Right atrium auricular region (tissue), 2 donors: ENCODE measurements at regions not wholly inside any gene's neighbourhood (a gene's known extent, or its start where the extent isn't known, plus 50 kb on each side); places are given as distances from the start of the nearest gene placed in this dataset.
"Not testable (repeated sequence)": the region's sequence is repeated elsewhere in the genome, so short reads cannot be mapped to it uniquely, and the experiment has no call there.

Experiments used
- DNase-seq: peaks from one replicate; pipeline ENCODE4 v3.0.0-alpha.2; 2019; ENCODE audit warnings: low spot score
- H3K27ac ChIP-seq, 2 donors: fragments of 200-600 bp; sonication (generic); 1 replicate in 1 of 2; 2 replicates in 1 of 2; pipeline ENCODE4 v1.5.1; 2016 to 2019
- H3K27me3 ChIP-seq, 2 donors: fragments of 200-600 bp; sonication (generic); one replicate each; pipeline versions ENCODE4 v1.5.1 to v1.6.0; 2017 to 2019
- H3K36me3 ChIP-seq: fragments of 200-600 bp; sonication (generic); one replicate; pipeline ENCODE4 v1.5.1; 2016
- H3K4me1 ChIP-seq, 2 donors: fragments of 200-600 bp; sonication (generic); one replicate each; pipeline versions ENCODE4 v1.5.1 to v1.6.0; 2017 to 2019
- H3K4me3 ChIP-seq, 2 donors: fragments of 200-600 bp; sonication (generic); 1 replicate in 1 of 2; 2 replicates in 1 of 2; pipeline ENCODE4 v1.5.1; 2017 to 2019; ENCODE audit warnings: mild to moderate bottlenecking in 1 of 2, moderate library complexity in 1 of 2
- H3K9me3 ChIP-seq, 2 donors: fragments of 200-600 bp; sonication (generic); one replicate each; pipeline ENCODE4 v1.5.1; 2019
- TF ChIP-seq, protein P1 (sequence below), 2 donors: fragments of 200-600 bp; sonication (generic); IDR thresholded peaks; one replicate each; pipeline ENCODE4 v1.5.1; 2019; ENCODE audit warnings: antibody characterized with exemption in 2 of 2

DNA sequence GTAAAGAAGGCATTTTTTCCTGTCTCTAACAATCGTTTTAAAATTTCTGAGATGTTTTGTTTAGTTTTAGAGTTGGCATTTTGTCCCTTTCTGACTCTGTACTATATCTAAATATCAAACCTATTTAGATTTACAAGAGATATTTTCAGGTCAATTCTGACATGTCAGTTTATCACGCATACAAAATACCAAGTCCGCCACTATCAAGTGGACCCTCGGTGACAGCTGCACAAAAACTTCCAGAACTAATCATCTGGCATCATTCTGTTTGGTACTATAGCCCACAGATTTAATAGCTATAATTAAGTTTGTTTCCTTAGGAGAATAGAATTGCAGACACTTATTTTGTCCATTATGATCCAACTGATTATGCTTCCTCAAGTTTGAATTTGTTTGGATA, 1278.2 kb downstream of the CDH12 start:
- no peaks in the 10 kb centered on the region for H3K9me3 ChIP-seq
- no peaks in the 10 kb centered on the region for H3K27me3 ChIP-seq
- no peak overlapping the region for H3K27ac ChIP-seq
- H3K4me3 ChIP-seq = no peak overlapping the region
- H3K4me1 ChIP-seq = no peaks in the 10 kb centered on the region
- no peaks in the 10 kb centered on the region for H3K36me3 ChIP-seq
- DNase-seq = no peak
- TF ChIP-seq, protein P1, sequence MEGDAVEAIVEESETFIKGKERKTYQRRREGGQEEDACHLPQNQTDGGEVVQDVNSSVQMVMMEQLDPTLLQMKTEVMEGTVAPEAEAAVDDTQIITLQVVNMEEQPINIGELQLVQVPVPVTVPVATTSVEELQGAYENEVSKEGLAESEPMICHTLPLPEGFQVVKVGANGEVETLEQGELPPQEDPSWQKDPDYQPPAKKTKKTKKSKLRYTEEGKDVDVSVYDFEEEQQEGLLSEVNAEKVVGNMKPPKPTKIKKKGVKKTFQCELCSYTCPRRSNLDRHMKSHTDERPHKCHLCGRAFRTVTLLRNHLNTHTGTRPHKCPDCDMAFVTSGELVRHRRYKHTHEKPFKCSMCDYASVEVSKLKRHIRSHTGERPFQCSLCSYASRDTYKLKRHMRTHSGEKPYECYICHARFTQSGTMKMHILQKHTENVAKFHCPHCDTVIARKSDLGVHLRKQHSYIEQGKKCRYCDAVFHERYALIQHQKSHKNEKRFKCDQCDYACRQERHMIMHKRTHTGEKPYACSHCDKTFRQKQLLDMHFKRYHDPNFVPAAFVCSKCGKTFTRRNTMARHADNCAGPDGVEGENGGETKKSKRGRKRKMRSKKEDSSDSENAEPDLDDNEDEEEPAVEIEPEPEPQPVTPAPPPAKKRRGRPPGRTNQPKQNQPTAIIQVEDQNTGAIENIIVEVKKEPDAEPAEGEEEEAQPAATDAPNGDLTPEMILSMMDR (IDR thresholded peaks at IDR 0.05) = no peak

DNA sequence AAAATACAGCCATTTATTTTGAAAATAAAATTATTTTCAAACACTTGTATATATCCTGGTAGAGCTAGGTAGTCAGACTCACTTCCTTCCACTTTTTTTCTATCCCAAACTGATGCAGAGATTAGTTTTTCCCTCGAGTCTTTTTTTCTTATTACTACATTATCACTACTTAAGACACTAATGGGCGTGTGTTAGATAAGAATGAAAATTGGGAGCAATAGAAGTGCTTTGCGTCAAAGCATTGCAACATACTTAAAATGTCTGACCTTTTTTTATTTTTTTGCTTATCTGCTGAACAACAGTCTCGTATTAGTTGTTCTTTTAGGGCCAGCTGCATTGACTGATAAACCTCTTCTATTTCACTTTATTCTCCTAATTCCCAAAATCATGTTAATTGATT, 1278.7 kb downstream of the CDH12 start:
- Histone ChIP-seq H3K4me3 (no peak overlapping the region), H3K27ac (no peak overlapping the region)
- TF ChIP-seq, protein P1 (IDR thresholded peaks at IDR 0.05) = no peak

DNA sequence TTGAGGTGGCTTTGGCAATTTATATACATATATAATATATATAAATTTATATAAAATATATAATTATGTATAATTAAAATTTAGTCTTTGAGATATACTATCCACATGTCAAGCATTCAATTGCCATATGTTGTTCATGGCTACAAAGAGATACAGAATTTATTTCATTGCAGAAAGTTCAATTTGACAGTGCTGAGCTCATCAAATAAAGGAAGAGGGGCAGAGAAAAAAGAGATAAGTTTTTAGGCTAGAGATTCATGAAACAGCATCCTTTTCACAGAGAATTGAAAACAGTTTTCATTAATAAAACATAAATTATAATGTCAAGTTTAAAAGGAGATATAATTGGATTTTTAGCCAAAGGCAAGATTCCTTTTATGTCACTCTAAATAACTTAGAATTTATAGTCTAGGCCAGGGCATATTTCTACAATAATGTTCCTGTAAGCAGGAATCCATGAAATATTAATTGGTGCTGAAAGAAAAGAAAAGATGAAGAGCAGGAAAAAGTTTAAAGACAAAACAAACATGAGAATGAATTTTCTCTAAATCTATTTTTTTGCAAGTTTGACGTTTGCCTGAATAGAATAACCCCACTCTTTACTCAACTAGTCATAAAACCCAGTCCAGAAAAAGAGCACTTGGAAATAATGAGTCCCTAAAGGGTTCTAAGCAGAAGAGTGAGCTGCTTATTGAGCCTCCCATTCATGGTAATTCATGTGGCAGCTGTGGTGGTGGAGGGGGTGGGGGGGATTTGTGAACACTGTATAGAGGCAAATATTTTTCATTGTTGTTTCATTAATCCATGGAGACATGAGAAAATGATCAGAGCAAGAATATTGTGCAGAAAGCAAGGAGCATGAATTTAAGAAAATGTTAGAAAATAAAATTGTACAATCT, 1279.5 kb downstream of the CDH12 start:
- Histone ChIP-seq H3K36me3 (no peaks in the 10 kb centered on the region), H3K4me1 (no peaks in the 10 kb centered on the region), H3K9me3 (no peaks in the 10 kb centered on the region), H3K27me3 (no peaks in the 10 kb centered on the region), H3K27ac (no peak overlapping the region), H3K4me3 (no peak overlapping the region)
- DNase-seq = no peak
- TF ChIP-seq, protein P1 (IDR thresholded peaks at IDR 0.05) = no peak

More for the DNA sequence above, 1278.7 kb downstream of the CDH12 start:
- no peaks in the 10 kb centered on the region for H3K4me1 ChIP-seq
- no peaks in the 10 kb centered on the region for H3K27me3 ChIP-seq
- no peak for DNase-seq
- H3K36me3 ChIP-seq = no peaks in the 10 kb centered on the region
- H3K9me3 ChIP-seq = no peaks in the 10 kb centered on the region

DNA sequence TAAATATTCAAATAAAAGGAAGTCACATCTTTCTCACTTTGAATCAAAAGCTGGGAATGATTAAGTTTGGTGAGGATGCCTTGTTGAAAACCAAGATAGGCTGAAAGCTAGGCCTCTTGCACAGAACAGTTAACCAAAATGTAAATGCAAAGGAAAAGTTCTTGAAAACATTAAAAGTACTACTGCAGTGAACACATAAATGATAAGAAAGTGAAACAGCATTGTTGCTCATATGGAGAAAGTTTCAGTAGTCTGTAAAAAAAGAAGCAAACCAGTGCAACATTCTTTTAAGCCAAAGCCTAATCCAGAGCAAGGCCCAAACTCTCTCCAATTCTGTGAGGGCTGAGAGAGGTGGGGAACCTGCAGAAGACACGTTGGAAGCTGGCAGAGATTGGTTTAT, 1281.9 kb downstream of the CDH12 start:
- H3K9me3 ChIP-seq, DNase-seq, H3K27me3 ChIP-seq, H3K27ac ChIP-seq, H3K4me3 ChIP-seq, H3K4me1 ChIP-seq, H3K36me3 ChIP-seq: not testable (repeated sequence)

DNA sequence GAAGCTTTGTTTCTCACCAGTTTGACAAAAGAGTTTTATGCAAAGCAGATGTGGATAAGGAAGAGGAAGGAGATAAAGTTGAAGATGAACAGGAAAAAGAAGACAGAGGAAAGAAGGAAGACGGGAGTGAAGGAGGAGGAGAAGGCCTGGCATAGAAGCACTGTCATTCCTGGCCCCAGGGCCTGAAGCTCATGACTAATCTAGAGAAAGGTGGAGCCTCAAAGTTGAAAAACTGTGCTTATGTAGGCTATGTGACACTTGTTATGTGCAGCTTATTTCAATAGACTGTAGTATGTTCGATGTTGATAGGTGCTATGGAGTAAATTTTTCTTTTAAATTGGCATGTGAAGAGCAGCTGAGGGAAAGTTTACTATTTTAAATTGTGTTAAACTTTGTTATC, 1294.0 kb downstream of the CDH12 start:
- DNase-seq, H3K36me3 ChIP-seq, H3K9me3 ChIP-seq, H3K4me3 ChIP-seq, H3K27ac ChIP-seq, H3K4me1 ChIP-seq, H3K27me3 ChIP-seq: not testable (repeated sequence)

DNA sequence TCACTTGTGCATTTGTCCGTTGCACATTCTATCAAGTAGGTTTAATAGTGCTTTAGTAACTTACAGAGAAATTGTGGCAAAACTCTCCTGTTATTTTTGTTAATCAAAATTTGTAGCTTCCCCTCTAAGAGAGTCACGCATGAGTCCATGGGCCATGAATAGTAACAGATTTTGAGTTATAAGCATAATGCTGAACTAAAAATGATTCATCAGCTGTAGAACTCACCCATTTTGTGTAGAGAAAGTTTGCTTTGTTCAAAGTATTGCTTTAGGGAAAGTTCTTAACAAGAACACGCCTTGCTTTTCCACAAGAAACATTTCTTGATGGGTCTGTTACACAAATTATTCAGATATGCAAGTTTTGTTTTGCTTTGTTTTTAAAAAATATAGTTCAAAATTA, 1300.9 kb downstream of the CDH12 start:
- not testable (repeated sequence) for H3K36me3 ChIP-seq, H3K4me3 ChIP-seq, H3K4me1 ChIP-seq, H3K27ac ChIP-seq, H3K27me3 ChIP-seq, DNase-seq, H3K9me3 ChIP-seq

DNA sequence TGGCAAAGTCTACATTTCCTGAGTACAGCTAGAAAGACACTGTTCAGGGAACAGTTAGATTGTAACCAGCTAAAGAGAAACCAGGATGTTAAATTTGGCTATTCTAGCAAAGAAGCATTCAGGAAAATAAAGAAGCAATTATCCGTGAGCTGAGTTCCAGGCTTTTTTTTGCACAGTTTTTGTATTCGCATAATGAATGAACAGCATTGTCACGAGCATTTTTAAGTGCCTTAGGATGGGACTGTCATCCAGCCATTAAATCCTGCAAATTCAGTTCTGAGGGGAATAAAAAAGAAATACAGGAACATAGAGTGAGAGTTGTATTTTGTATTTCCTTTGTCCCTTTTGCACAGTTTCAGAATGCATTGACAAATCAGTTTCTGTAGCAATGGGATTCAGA, 1302.2 kb downstream of the CDH12 start:
- not testable (repeated sequence) for H3K9me3 ChIP-seq, H3K27ac ChIP-seq

DNA sequence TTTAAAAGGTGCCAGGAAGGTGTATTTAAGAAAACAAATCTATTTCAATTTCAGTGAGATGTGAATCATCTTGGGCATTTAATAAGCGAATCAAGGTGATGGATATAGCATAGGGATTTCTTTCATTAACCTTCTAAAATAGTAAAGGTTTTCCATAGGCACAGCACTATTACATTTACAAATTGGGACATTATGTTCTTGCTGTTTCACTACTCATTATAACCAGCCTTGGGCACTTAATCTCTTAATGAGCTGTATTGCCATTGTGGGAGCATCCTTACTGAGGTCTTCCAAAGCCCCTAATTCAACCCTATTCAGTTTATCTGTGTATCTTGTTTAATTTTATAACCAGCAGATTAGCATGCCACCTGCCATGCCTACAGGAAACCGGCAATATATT, 1305.5 kb downstream of the CDH12 start:
- H3K27ac ChIP-seq, H3K9me3 ChIP-seq, H3K36me3 ChIP-seq, H3K4me1 ChIP-seq, H3K4me3 ChIP-seq, H3K27me3 ChIP-seq, DNase-seq: not testable (repeated sequence)

More for the DNA sequence above, 1302.2 kb downstream of the CDH12 start:
- H3K4me3 ChIP-seq, H3K36me3 ChIP-seq, H3K27me3 ChIP-seq, DNase-seq, H3K4me1 ChIP-seq: not testable (repeated sequence)

DNA sequence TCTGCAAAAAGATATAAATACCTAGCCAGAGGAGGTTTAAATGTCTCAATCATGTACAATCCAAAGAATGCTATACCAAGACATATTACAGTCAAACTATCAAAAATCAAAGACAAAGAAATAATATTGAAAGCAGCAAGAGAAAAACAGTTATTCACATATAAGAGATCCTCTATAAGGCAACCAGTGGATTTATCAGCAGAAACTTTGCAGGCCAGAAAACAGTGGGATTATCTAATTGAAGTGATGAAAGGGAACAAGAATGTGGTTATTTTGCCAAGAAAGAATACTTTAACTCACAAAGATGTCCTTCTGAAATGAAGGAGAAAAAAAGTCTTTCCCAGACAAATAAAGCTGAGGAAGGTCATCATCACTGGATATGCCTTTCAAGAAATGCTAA, 1318.0 kb downstream of the CDH12 start:
- not testable (repeated sequence) for H3K4me3 ChIP-seq, H3K9me3 ChIP-seq, H3K36me3 ChIP-seq, H3K27me3 ChIP-seq, DNase-seq, H3K27ac ChIP-seq, H3K4me1 ChIP-seq

DNA sequence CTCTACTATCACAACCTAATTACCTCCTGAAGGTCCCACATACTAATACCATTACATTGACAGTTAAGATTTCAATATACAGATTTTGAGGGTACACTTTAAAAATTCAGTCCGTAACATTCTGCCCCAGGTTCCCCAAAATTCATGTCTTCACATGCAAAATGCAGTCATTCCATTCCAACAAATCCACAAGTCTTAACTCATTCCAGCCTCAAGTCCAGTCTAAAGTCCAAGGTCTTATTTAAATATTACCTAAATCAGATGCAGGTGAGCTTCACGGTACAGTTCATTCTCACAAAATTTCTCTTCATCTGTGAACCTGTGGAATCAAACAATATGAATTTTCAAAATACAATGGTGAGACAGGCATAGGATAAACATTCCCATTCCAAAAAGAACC, 1332.0 kb downstream of the CDH12 start:
- H3K27me3 ChIP-seq, H3K9me3 ChIP-seq, H3K4me3 ChIP-seq, DNase-seq, H3K36me3 ChIP-seq, H3K4me1 ChIP-seq, H3K27ac ChIP-seq: not testable (repeated sequence)

DNA sequence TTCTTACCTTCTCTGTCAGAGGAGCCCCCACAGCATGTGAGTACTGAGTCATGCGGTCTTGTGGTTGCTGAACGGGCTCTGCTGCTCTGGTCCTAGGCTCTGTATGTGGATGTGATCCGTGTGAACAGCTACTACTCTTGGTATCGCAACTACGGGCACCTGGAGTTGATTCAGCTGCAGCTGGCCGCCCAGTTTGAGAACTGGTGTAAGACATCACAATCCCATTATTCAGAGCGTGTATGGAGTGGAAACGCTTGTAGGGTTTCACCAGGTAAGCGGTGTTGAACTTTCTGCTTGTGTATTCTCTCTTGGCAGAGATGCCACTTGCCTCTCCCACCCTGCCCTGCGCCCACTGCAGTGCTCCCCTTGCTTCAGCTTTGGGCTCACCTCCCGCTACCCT, 1356.2 kb downstream of the CDH12 start:
- H3K36me3 ChIP-seq = peaks cover 15% of the 10 kb centered on the region
- DNase-seq, H3K4me1 ChIP-seq, H3K4me3 ChIP-seq, H3K9me3 ChIP-seq, H3K27ac ChIP-seq, H3K27me3 ChIP-seq: not testable (repeated sequence)

DNA sequence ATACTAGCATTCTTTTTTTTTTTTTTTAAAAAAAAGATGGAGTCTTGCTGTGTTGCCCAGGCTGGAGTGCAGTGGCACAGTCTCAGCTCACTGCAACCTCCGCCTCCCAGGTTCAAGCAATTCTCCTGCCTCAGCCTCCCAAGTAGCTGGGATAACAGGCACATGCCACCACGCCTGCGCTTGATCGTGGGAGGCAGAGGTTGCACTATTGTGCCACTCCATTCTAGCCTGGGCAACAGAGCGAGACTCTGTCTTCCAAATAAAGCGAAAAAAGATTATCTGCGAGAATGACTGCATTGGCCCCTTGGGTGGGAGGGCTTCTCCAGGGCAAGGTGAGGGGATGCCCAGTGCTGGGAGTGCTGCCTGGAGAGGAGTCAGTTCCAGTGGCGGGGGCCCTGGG, 1357.1 kb downstream of the CDH12 start:
- H3K4me1 ChIP-seq, DNase-seq, H3K27me3 ChIP-seq, H3K9me3 ChIP-seq, H3K27ac ChIP-seq, H3K4me3 ChIP-seq: not testable (repeated sequence)
- H3K36me3 ChIP-seq = peaks cover 15% of the 10 kb centered on the region
